GM23248 (cell line): ENCODE measurements at regions not wholly inside any gene's neighbourhood (a gene's known extent, or its start where the extent isn't known, plus 50 kb on each side); places are given as distances from the start of the nearest gene placed in this dataset.

Experiments
- EZH2 ChIP-seq: fragments of 200-600 bp; sonication (generic); IDR thresholded peaks from 2 replicates; pipeline ENCODE4 v1.6.1; 2018; ENCODE audit warnings: antibody characterized with exemption, mild to moderate bottlenecking; ENCODE audit not compliant: insufficient read depth, poor library complexity, severe bottlenecking
- EZH2phosphoT487 ChIP-seq: fragments of 200-600 bp; sonication (generic); IDR thresholded peaks from 2 replicates; pipeline ENCODE4 v1.6.1; 2018; ENCODE audit warnings: antibody characterized with exemption, moderate library complexity, mild to moderate bottlenecking, low read depth; ENCODE audit not compliant: insufficient read depth

DNA sequence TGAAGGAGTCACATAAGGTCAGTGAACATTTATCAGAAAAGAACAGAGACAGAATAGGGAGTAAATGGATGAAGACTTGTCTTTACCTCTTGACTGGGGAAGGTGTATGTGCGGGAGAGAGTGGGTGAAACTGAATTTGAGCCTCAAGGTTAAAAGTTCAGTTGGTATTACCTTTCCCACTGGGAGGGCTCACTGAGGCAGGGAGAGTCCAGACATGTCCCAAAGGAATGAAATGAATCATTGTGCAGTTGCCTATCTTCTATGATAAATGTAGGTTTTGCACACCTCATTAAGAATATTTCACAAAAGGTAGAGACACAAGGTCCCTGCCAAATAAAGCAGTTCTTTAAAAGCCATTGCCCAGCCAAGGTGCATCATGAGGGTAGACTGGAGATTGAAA lies 105.2 kb downstream of the KCNA5 start:
- TF ChIP-seq EZH2phosphoT487, result no peak
- no peak for TF ChIP-seq EZH2
